SK-N-SH treated with all-trans-retinoic acid at 6 μM for 48 hours (cell line): ENCODE measurements at regions not wholly inside any gene's neighbourhood (a gene's known extent, or its start where the extent isn't known, plus 50 kb on each side); places are given as distances from the start of the nearest gene placed in this dataset.

Experiments
- ATAC-seq: fragments of 200-7000 bp; cut with Tn5 transposase; 3 replicates; pipeline ENCODE4 v1.9.1; 2020; ENCODE audit warnings: mild to moderate bottlenecking, moderate library complexity
- ARNTL ChIP-seq: fragments of 450-650 bp; formaldehyde crosslinking; IDR thresholded peaks from 2 replicates; pipeline ENCODE4 v1.5.0; 2020; ENCODE audit warnings: low read depth, mild to moderate bottlenecking, moderate library complexity, borderline replicate concordance
- BACH2 ChIP-seq: fragments of 250-450 bp; sonication (Bioruptor Pico); IDR thresholded peaks from 2 replicates; pipeline ENCODE4 v1.9.0; 2021; ENCODE audit warnings: mild to moderate bottlenecking, borderline replicate concordance
- CREB5 ChIP-seq: fragments of 250-450 bp; sonication (Bioruptor Pico); IDR thresholded peaks from 2 replicates; pipeline ENCODE4 v1.5.1; 2020; ENCODE audit warnings: low read depth, mild to moderate bottlenecking, moderate library complexity
- CSRNP3 ChIP-seq: fragments of 250-450 bp; sonication (Bioruptor Pico); IDR thresholded peaks from 2 replicates; pipeline ENCODE4 v1.5.1; 2021; ENCODE audit warnings: mild to moderate bottlenecking, moderate library complexity
- GLIS3 ChIP-seq: fragments of 250-450 bp; sonication (Bioruptor Pico); IDR thresholded peaks from 2 replicates; pipeline ENCODE4 v1.5.0; 2020; ENCODE audit warnings: mild to moderate bottlenecking, moderate library complexity
- ISL1 ChIP-seq: fragments of 250-450 bp; sonication (Bioruptor Pico); IDR thresholded peaks from 2 replicates; pipeline ENCODE4 v2.1.2; 2022; ENCODE audit warnings: mild to moderate bottlenecking, moderate library complexity
- OSR1 ChIP-seq: fragments of 250-450 bp; sonication (Bioruptor Pico); IDR thresholded peaks from 2 replicates; pipeline ENCODE4 v1.8.0; 2022; ENCODE audit warnings: moderate library complexity, mild to moderate bottlenecking, inconsistent platforms
- PATZ1 ChIP-seq: fragments of 250-450 bp; sonication (Bioruptor Pico); IDR thresholded peaks from 2 replicates; pipeline ENCODE4 v1.8.0; 2020; ENCODE audit warnings: mild to moderate bottlenecking, moderate library complexity, borderline replicate concordance
- POU6F1 ChIP-seq: fragments of 250-450 bp; sonication (Bioruptor Pico); IDR thresholded peaks from 2 replicates; pipeline ENCODE4 v1.8.0; 2021; ENCODE audit warnings: low read depth, mild to moderate bottlenecking, moderate library complexity, borderline replicate concordance
- PPARA ChIP-seq: fragments of 250-450 bp; sonication (Bioruptor Pico); IDR thresholded peaks from 2 replicates; pipeline ENCODE4 v1.5.0; 2020; ENCODE audit warnings: mild to moderate bottlenecking, borderline replicate concordance
- RARB ChIP-seq: fragments of 250-450 bp; sonication (Bioruptor Pico); IDR thresholded peaks from 2 replicates; pipeline ENCODE4 v1.8.0; 2021; ENCODE audit warnings: mild to moderate bottlenecking, moderate library complexity
- SNAI2 ChIP-seq: fragments of 250-450 bp; sonication (Bioruptor Pico); IDR thresholded peaks from 2 replicates; pipeline ENCODE4 v1.5.0; 2020; ENCODE audit warnings: mild to moderate bottlenecking, moderate library complexity
- TCF4 ChIP-seq: fragments of 250-450 bp; sonication (Bioruptor Pico); IDR thresholded peaks from 2 replicates; pipeline ENCODE4 v1.8.0; 2021; ENCODE audit warnings: mild to moderate bottlenecking, moderate library complexity, borderline replicate concordance
- TOX ChIP-seq: fragments of 250-450 bp; sonication (Bioruptor Pico); IDR thresholded peaks from 2 replicates; pipeline ENCODE4 v1.8.0; 2021; ENCODE audit warnings: mild to moderate bottlenecking, moderate library complexity, borderline replicate concordance
- TSHZ2 ChIP-seq: fragments of 250-450 bp; sonication (Bioruptor Pico); IDR thresholded peaks from 2 replicates; pipeline ENCODE4 v1.5.0; 2020; ENCODE audit warnings: mild to moderate bottlenecking, moderate library complexity
- ZFP3 ChIP-seq: fragments of 250-450 bp; sonication (Bioruptor Pico); IDR thresholded peaks from 2 replicates; pipeline ENCODE4 v1.5.0; 2020; ENCODE audit warnings: mild to moderate bottlenecking, moderate library complexity
- ZFP30 ChIP-seq: fragments of 450-650 bp; formaldehyde crosslinking; IDR thresholded peaks from 2 replicates; pipeline ENCODE4 v1.5.0; 2022; ENCODE audit warnings: mild to moderate bottlenecking, moderate library complexity
- ZNF565 ChIP-seq: fragments of 450-650 bp; formaldehyde crosslinking; conservative IDR thresholded peaks from 2 replicates; pipeline ENCODE4 v1.5.0; 2020; ENCODE audit warnings: low read depth, mild to moderate bottlenecking, moderate library complexity
- ZNF70 ChIP-seq: fragments of 450-650 bp; formaldehyde crosslinking; IDR thresholded peaks from 2 replicates; pipeline ENCODE4 v1.5.0; 2020; ENCODE audit warnings: mild to moderate bottlenecking, moderate library complexity
- ZNF8 ChIP-seq: fragments of 450-650 bp; formaldehyde crosslinking; IDR thresholded peaks from 2 replicates; pipeline ENCODE4 v1.5.0; 2020; ENCODE audit warnings: mild to moderate bottlenecking, moderate library complexity

- no peak for TF ChIP-seq ZNF8 (CRISPR knock-in tag)
- TF ChIP-seq ZFP30 (CRISPR knock-in tag) = no peak
- no peak for TF ChIP-seq ZNF70 (CRISPR knock-in tag)
- no peak for TF ChIP-seq GLIS3 (CRISPR knock-in tag)
- no peak for TF ChIP-seq SNAI2 (CRISPR knock-in tag)
- no peak for TF ChIP-seq ZNF565 (CRISPR knock-in tag)
- TF ChIP-seq RARB (CRISPR knock-in tag) = no peak
- no peak for TF ChIP-seq CSRNP3 (CRISPR knock-in tag)
- TF ChIP-seq TSHZ2 (CRISPR knock-in tag) = no peak
- TF ChIP-seq BACH2 (CRISPR knock-in tag) = no peak
- TF ChIP-seq CREB5 (CRISPR knock-in tag) = no peak
- no peak for TF ChIP-seq POU6F1 (CRISPR knock-in tag)
- no peak for TF ChIP-seq ZFP3 (CRISPR knock-in tag)
- no peak for ATAC-seq
Observed at GRCh38 chr5:116898917-116899316, 324.3 kb upstream of the SEMA6A start.

GRCh38 chr5:116897291-116897690 lies 322.7 kb upstream of the SEMA6A start:
- TF ChIP-seq ZFP3 (CRISPR knock-in tag) (no peak), TCF4 (no peak)
- ATAC-seq = no peak

GRCh38 chr5:116896001-116896400 lies 321.4 kb upstream of the SEMA6A start:
- TF ChIP-seq ZNF565 (CRISPR knock-in tag) (no peak), OSR1 (CRISPR knock-in tag) (no peak), TOX (CRISPR knock-in tag) (no peak), ZNF70 (CRISPR knock-in tag) (no peak), ZFP3 (CRISPR knock-in tag) (no peak), ISL1 (CRISPR knock-in tag) (no peak), PPARA (no peak), PATZ1 (CRISPR knock-in tag) (no peak), POU6F1 (CRISPR knock-in tag) (no peak), ZNF8 (CRISPR knock-in tag) (no peak), BACH2 (CRISPR knock-in tag) (no peak), ARNTL (no peak)
- ATAC-seq = no peak
